ENCODE measurements at regions not wholly inside any gene's neighbourhood (a gene's known extent, or its start where the extent isn't known, plus 50 kb on each side); places are given as distances from the start of the nearest gene placed in this dataset.

- Histone ChIP-seq H3K79me2 (replicated peaks; ENCODE audit: insufficient read depth) (no peaks in the 10 kb centered on the region), H3K4me1 (ENCODE audit: insufficient read depth) (no peaks in the 10 kb centered on the region), H3K27ac (ENCODE audit: low read depth) (no peak overlapping the region), H3K27me3 (ENCODE audit: insufficient read depth) (peaks cover 34% of the 10 kb centered on the region), H3K9me2 (ENCODE audit: insufficient read depth) (no peaks in the 10 kb centered on the region), H3K36me3 (ENCODE audit: insufficient read depth) (no peaks in the 10 kb centered on the region), H3F3A (replicated peaks; ENCODE audit: low read depth) (no peaks in the 10 kb centered on the region), H3K4me3 (no peak overlapping the region), H3K4me2 (no peak overlapping the region), H2AFZ (no peak overlapping the region), H4K20me1 (replicated peaks; ENCODE audit: insufficient read depth) (no peaks in the 10 kb centered on the region)
- DNase-seq (ENCODE audit: low spot score): no peak
- Mint-ChIP-seq H3K27ac (no peak overlapping the region), H3K9me3 (no peaks in the 10 kb centered on the region), H3K4me3 (no peak overlapping the region), H3K36me3 (ENCODE audit: low read depth) (no peaks in the 10 kb centered on the region), H3K4me1 (no peaks in the 10 kb centered on the region), H3K27me3 (ENCODE audit: insufficient read depth, low read depth, poor library complexity) (no peaks in the 10 kb centered on the region)
- TF ChIP-seq EZH2 (IDR thresholded peaks at IDR 0.05; ENCODE audit: low read depth, unreplicated experiment): no peak
- TF ChIP-seq ETS1 (IDR thresholded peaks at IDR 0.05): no peak
- no peak for TF ChIP-seq ZNF462 (CRISPR knock-in tag; IDR thresholded peaks at IDR 0.05)
- no peak for ATAC-seq
These were observed 254.2 kb upstream of the NR2F2 start for GRCh38 chr15:96076350-96076749.

GRCh38 chr15:96079041-96079440 lies 251.5 kb upstream of the NR2F2 start:
- DNase-seq (ENCODE audit: low spot score): no peak
- Mint-ChIP-seq H3K36me3 (ENCODE audit: low read depth) (no peaks in the 10 kb centered on the region), H3K27ac (no peak overlapping the region), H3K4me3 (no peak overlapping the region), H3K9me3 (no peaks in the 10 kb centered on the region), H3K4me1 (no peaks in the 10 kb centered on the region), H3K27me3 (ENCODE audit: insufficient read depth, low read depth, poor library complexity) (peaks cover 14% of the 10 kb centered on the region)
- Histone ChIP-seq H3K9me2 (ENCODE audit: insufficient read depth) (no peaks in the 10 kb centered on the region), H3K4me1 (ENCODE audit: insufficient read depth) (no peaks in the 10 kb centered on the region), H3K4me2 (no peak overlapping the region), H3K27ac (ENCODE audit: low read depth) (no peak overlapping the region), H3K27me3 (ENCODE audit: insufficient read depth) (peaks cover 61% of the 10 kb centered on the region), H3F3A (replicated peaks; ENCODE audit: low read depth) (no peaks in the 10 kb centered on the region), H3K4me3 (no peak overlapping the region), H4K20me1 (replicated peaks; ENCODE audit: insufficient read depth) (no peaks in the 10 kb centered on the region), H2AFZ (no peak overlapping the region), H3K79me2 (replicated peaks; ENCODE audit: insufficient read depth) (no peaks in the 10 kb centered on the region), H3K36me3 (ENCODE audit: insufficient read depth) (no peaks in the 10 kb centered on the region)
- no peak for ATAC-seq
- TF ChIP-seq POLR2AphosphoS5 (IDR thresholded peaks at IDR 0.05; ENCODE audit: low read depth): no peak
- no peak for TF ChIP-seq STAT1 (IDR thresholded peaks at IDR 0.05; ENCODE audit: unreplicated experiment)
- no peak for TF ChIP-seq EZH2 (IDR thresholded peaks at IDR 0.05; ENCODE audit: low read depth, unreplicated experiment)
- no peak for TF ChIP-seq ZNF331 (CRISPR knock-in tag; IDR thresholded peaks at IDR 0.05; ENCODE audit: low read depth)
- no peak for TF ChIP-seq ETS1 (IDR thresholded peaks at IDR 0.05)
- no peak for TF ChIP-seq EZH2phosphoT487 (IDR thresholded peaks at IDR 0.05; ENCODE audit: unreplicated experiment)
- no peak for TF ChIP-seq REST (IDR thresholded peaks at IDR 0.05; ENCODE audit: unreplicated experiment)
- TF ChIP-seq JUNB (IDR thresholded peaks at IDR 0.05; ENCODE audit: unreplicated experiment): no peak
- TF ChIP-seq CREB1 (CRISPR knock-in tag; IDR thresholded peaks at IDR 0.05; ENCODE audit: low read depth): no peak
